Stomach (tissue), 8 donors: ENCODE measurements at regions not wholly inside any gene's neighbourhood (a gene's known extent, or its start where the extent isn't known, plus 50 kb on each side); places are given as distances from the start of the nearest gene placed in this dataset.

Experiments
- DNase-seq, 2 donors: peaks; one replicate each; pipeline versions ENCODE4 v3.0.0 to v3.0.0-alpha.2; 2013 to 2019
- H3K27ac ChIP-seq, 5 donors: fragments of 200-600 bp in 4 of 5; sonication (generic) in 4 of 5; one replicate each; pipeline ENCODE4 v1.5.1; 2013 to 2019; ENCODE audit warnings: mild to moderate bottlenecking in 1 of 5, moderate library complexity in 1 of 5
- H3K27me3 ChIP-seq, 3 donors: fragments of 200-600 bp; sonication (generic); one replicate each; pipeline ENCODE4 v1.5.1; 2017 to 2019; ENCODE audit warnings: mixed run types in 1 of 3
- H3K36me3 ChIP-seq, 4 donors: fragments of 200-600 bp; sonication (generic); 1 replicate in 3 of 4; 2 replicates in 1 of 4; pipeline ENCODE4 v1.5.1; 2016 to 2019
- H3K4me1 ChIP-seq, 4 donors: fragments of 200-600 bp; sonication (generic); one replicate each; pipeline ENCODE4 v1.5.1; 2016 to 2019
- H3K4me3 ChIP-seq, 4 donors: fragments of 200-600 bp; sonication (generic) in 3 of 4; one replicate each; pipeline ENCODE4 v1.5.1; 2016 to 2019; ENCODE audit warnings: mild to moderate bottlenecking in 1 of 4
- H3K9me3 ChIP-seq, 4 donors: fragments of 200-600 bp; sonication (generic); one replicate each; pipeline ENCODE4 v1.5.1; 2016 to 2019
- EP300 ChIP-seq: sonication (generic); formaldehyde crosslinking; IDR thresholded peaks from one replicate; pipeline ENCODE4 v1.6.1; 2017; ENCODE audit warnings: antibody characterized with exemption
- POLR2A ChIP-seq, 4 donors: fragments of 450-650 bp; IDR thresholded peaks; one replicate each; pipeline ENCODE4 v1.6.1; 2016; ENCODE audit warnings: antibody characterized with exemption in 4 of 4, control low read depth in 2 of 4, mild to moderate bottlenecking in 1 of 4, moderate library complexity in 1 of 4
- POLR2AphosphoS5 ChIP-seq, 3 donors: sonication (generic); formaldehyde crosslinking; IDR thresholded peaks; one replicate each; pipeline ENCODE4 v1.6.1; 2016; ENCODE audit warnings: antibody characterized with exemption in 3 of 3
- WGBS, 5 donors: extraction: QIAGEN DNeasy Blood & Tissue Kit in 3 of 5; methylation state at CpG; one replicate each; pipeline versions ENCODE4 v1.1.5 to v1.1.7; 2013 to 2018; 5-methylcytosine and 5-hydroxymethylcytosine counted together
- intact Hi-C: fragments of 100-400 bp; cut with DNase I; formaldehyde crosslinking; loops from one replicate; pipeline ENCODE4 v1.15.1; 2023; ENCODE audit warnings: low total_unique reads
- TF ChIP-seq, protein P1 (sequence below), 7 experiments: fragments of 450-650 bp in 4 of 7; fragments of 200-600 bp in 3 of 7; sonication (generic) in 3 of 7; IDR thresholded peaks; one replicate each; pipeline ENCODE4 v1.5.1; 2016 to 2019; ENCODE audit warnings: antibody characterized with exemption in 7 of 7, control low read depth in 2 of 7, mild to moderate bottlenecking in 1 of 7
- donor health status: healthy with polysubstance abuse.
- donor health status: Bipolar disorder and iron deficiency.
- donor health status: healthy.

DNA sequence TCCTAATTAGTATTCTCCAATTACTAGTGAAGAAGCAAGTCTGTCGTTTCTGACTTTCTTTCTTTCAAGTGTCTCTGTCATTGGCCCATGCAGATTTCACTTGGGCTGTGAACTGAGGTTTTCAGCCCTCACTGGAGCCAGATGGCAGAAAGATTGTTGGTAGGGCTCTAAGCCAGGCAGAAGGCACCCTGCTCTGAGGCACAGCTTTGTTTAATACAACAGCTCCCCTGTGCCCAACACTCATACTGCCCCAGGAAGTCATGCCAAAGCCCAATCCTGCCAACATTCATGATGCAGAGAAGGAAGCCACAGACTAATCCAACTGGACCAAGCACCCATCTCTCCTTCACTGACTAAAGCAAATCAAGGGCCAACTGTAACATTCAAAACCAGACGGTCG, 117.1 kb upstream of the FRG1 start:
- H3K27ac ChIP-seq: no peak overlapping the region
- TF ChIP-seq, protein P1, sequence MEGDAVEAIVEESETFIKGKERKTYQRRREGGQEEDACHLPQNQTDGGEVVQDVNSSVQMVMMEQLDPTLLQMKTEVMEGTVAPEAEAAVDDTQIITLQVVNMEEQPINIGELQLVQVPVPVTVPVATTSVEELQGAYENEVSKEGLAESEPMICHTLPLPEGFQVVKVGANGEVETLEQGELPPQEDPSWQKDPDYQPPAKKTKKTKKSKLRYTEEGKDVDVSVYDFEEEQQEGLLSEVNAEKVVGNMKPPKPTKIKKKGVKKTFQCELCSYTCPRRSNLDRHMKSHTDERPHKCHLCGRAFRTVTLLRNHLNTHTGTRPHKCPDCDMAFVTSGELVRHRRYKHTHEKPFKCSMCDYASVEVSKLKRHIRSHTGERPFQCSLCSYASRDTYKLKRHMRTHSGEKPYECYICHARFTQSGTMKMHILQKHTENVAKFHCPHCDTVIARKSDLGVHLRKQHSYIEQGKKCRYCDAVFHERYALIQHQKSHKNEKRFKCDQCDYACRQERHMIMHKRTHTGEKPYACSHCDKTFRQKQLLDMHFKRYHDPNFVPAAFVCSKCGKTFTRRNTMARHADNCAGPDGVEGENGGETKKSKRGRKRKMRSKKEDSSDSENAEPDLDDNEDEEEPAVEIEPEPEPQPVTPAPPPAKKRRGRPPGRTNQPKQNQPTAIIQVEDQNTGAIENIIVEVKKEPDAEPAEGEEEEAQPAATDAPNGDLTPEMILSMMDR (IDR thresholded peaks at IDR 0.05): no peak
- TF ChIP-seq EP300 (no peak), POLR2AphosphoS5 (IDR thresholded peaks at IDR 0.05) (no peak), POLR2A (IDR thresholded peaks at IDR 0.05) (no peak)
- H3K4me1 ChIP-seq: no peaks in the 10 kb centered on the region
- intact Hi-C loops: no loop called here
- DNase-seq: no peak
- H3K27me3 ChIP-seq: no peaks in the 10 kb centered on the region
- no peak overlapping the region for H3K4me3 ChIP-seq
- no peaks in the 10 kb centered on the region for H3K9me3 ChIP-seq
- no peaks in the 10 kb centered on the region for H3K36me3 ChIP-seq
- WGBS, 5 donors: 77 to 87% (median 82%) methylated on average over 3 of the region's 3 CpGs

DNA sequence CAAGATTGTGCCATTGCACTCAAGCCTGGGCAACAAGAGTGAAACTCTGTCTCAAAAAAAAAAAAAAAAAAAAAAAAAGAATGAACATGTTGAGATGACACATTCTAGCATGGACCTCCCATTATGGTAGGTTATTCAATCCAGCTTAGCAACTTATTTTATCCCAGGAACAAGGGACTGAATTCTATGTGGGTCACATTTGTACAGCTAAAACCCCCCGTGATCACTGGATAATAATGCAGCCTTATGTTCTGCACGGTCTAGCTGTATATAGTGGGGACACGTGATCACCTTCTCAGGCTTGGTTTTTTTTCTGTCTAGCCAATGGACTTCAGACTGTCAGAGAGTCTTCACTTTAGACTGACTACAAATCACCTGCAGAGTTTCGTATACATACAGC, 115.2 kb upstream of the FRG1 start:
- intact Hi-C loops: no loop called here
- Histone ChIP-seq H3K9me3 (no peaks in the 10 kb centered on the region), H3K36me3 (no peaks in the 10 kb centered on the region), H3K27me3 (no peaks in the 10 kb centered on the region), H3K4me1 (no peaks in the 10 kb centered on the region), H3K4me3 (no peak overlapping the region), H3K27ac (no peak overlapping the region)
- DNase-seq: no peak
- 89 to 97% (median 90%) methylated on average over 4 of the region's 4 CpGs for WGBS, 5 donors
- no peak for TF ChIP-seq EP300
- no peak for TF ChIP-seq POLR2A (IDR thresholded peaks at IDR 0.05)
- TF ChIP-seq, protein P1 (IDR thresholded peaks at IDR 0.05): no peak
- TF ChIP-seq POLR2AphosphoS5 (IDR thresholded peaks at IDR 0.05): no peak

DNA sequence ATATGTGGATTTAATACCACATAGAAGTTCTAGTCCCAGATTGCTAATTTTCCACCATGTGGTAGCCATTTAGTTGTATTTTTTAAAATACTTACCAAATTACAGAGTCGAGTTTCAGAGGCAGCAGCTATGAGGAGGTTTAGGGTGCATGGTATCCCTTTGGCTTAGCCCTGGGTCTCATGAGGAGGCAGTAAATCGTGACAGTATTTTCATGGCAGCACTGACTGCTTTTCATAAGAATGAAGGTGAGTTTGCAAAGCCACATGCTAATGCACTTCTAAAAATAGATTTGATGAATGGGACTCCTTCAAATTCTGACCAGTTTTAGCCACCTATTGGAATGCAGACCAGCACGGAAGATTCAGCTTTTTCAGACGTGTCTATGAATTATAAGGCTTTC, 114.0 kb upstream of the FRG1 start:
- 62 to 73% (median 65%) methylated on average over 4 of the region's 4 CpGs for WGBS, 5 donors
- no peaks in the 10 kb centered on the region for H3K9me3 ChIP-seq
- no peaks in the 10 kb centered on the region for H3K27me3 ChIP-seq
- no peaks in the 10 kb centered on the region for H3K4me1 ChIP-seq
- H3K4me3 ChIP-seq: no peak overlapping the region
- intact Hi-C loops: no loop called here
- H3K27ac ChIP-seq: no peak overlapping the region
- TF ChIP-seq POLR2AphosphoS5 (IDR thresholded peaks at IDR 0.05) (no peak), EP300 (no peak), POLR2A (IDR thresholded peaks at IDR 0.05) (no peak)
- TF ChIP-seq, protein P1 (IDR thresholded peaks at IDR 0.05): no peak
- H3K36me3 ChIP-seq: no peaks in the 10 kb centered on the region
- no peak for DNase-seq

DNA sequence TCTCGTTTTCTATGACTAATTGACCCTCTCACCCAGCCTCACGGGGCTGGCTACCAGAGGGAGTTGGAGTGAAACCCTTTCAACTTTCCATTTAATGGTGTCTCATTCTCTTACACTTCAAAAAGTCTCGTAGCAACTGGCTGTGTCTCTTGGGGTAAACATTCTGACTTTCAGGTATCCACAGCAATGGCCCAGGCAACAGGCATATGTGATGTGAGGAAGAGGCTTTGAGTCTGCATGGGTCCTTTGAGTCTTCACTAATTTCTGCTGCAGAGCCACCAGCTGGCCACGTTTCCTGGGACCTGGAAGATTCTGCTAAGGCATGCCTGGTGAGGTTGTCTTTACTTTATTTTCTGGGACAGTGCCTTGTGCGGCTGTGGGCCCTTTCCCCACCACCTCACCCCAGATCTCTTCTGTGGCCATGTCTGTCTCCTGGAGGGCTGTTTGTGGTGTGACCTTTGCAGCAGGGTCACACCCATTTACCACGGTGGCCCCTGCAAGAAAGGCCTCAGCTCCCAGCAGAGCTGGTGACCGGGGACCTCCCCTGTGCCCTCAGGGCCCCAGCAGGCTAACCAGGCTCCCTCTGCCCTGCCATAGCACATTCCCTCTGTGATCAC, 112.5 kb upstream of the FRG1 start:
- Histone ChIP-seq H3K9me3 (no peaks in the 10 kb centered on the region), H3K36me3 (no peaks in the 10 kb centered on the region), H3K27ac (no peak overlapping the region), H3K4me1 (no peaks in the 10 kb centered on the region), H3K27me3 (no peaks in the 10 kb centered on the region), H3K4me3 (no peak overlapping the region)
- 56 to 65% (median 62%) methylated on average over 7 of the region's 7 CpGs for WGBS, 5 donors
- DNase-seq: no peak
- TF ChIP-seq, protein P1 (IDR thresholded peaks at IDR 0.05): no peak
- TF ChIP-seq POLR2A (IDR thresholded peaks at IDR 0.05) (no peak), EP300 (no peak)
- intact Hi-C loops: no loop called here
